GF-D8 (cell line): ENCODE measurements at regions not wholly inside any gene's neighbourhood (a gene's known extent, or its start where the extent isn't known, plus 50 kb on each side); places are given as distances from the start of the nearest gene placed in this dataset.
"Not testable (repeated sequence)": the region's sequence is repeated elsewhere in the genome, so short reads cannot be mapped to it uniquely, and the experiment has no call there.

Experiments
- DNase-seq: peaks from one replicate; lab custom pipeline; 2025; lab: John Stamatoyannopoulos, UW

GRCh38 chr10:28130267-28130666 lies 131.4 kb upstream of the ODAD2 start:
- DNase-seq, result no peak

GRCh38 chr10:28127881-28128280 lies 129.0 kb upstream of the ODAD2 start:
- no peak for DNase-seq

- DNase-seq, result no peak
Measured at GRCh38 chr10:28125701-28126100, 126.8 kb upstream of the ODAD2 start.

DNA sequence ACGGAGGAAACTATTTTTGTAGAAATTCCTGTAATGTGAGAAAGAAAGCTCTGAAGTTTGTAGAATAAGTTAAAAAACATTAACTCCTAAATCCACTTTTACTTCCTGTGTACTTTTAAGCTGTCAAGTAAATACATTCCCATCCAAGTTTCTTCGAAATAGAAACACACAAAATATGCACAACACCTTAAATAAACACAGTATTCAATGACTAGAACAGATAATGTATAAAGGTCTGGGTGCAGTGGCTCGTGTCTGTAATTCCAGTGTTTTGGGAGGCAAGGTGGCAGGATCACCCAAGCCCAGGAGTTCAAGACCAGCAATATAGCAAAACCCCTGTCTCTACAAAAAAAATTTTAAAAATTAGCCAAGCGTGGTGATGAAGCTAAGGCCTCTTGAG lies 121.9 kb upstream of the ODAD2 start:
- DNase-seq, result no peak

GRCh38 chr10:28120043-28120749 lies 121.3 kb upstream of the ODAD2 start:
- no peak for DNase-seq

DNA sequence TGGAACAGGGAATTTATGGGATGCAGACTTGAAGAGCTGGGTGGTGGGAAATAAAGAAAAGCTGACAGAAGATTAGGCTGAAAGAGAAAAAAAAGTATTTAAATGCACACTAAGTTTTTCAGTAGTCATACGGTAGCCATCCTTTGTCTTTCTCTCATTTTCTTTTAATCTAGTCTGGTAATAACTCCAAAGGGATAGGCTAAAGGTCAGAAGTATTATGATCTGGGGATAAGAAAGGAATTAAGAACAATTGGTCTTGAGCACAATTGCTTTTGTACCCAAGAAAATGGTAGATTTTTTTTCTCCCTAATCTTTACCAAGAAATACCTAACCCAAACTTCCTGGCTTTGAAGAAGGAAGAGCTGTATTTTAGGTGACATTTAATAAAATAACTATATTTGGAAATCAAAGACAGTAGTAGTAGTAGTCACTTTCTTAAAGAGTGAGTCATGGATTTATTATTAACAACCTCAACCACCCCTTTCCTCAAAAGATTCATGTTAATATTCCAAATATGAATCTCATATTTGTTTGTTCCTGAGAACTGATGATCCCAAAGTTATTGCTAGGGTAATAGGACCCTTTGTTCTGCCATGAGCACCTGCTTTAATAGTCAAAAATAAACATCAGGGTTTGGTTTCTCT lies 120.2 kb upstream of the ODAD2 start:
- DNase-seq, result no peak

GRCh38 chr10:28113202-28113601 lies 114.3 kb upstream of the ODAD2 start:
- no peak for DNase-seq

- DNase-seq, result no peak
Measured at GRCh38 chr10:28111712-28112111, 112.8 kb upstream of the ODAD2 start.

DNA sequence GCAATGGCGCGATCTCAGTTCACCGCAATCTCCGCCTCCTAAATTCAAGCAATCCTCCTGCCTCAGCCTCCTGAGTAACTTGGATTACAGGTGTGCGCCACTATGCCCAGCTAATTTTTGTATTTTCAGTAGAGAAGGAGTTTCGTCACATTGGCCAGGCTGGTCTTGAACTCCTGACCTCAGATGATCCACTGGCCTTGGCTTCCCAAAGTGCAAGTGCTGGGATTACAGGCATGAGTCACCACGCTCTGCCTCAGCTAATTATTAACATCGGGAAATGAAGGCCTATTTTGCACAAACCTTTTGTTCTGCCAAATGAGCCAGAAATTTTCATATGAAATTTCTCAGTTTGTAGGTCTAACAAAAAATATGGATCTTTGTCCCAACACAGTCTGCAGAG lies 106.7 kb upstream of the ODAD2 start:
- DNase-seq, result no peak

- DNase-seq, result no peak
Measured at GRCh38 chr10:28097633-28098032, 98.8 kb upstream of the ODAD2 start.

DNA sequence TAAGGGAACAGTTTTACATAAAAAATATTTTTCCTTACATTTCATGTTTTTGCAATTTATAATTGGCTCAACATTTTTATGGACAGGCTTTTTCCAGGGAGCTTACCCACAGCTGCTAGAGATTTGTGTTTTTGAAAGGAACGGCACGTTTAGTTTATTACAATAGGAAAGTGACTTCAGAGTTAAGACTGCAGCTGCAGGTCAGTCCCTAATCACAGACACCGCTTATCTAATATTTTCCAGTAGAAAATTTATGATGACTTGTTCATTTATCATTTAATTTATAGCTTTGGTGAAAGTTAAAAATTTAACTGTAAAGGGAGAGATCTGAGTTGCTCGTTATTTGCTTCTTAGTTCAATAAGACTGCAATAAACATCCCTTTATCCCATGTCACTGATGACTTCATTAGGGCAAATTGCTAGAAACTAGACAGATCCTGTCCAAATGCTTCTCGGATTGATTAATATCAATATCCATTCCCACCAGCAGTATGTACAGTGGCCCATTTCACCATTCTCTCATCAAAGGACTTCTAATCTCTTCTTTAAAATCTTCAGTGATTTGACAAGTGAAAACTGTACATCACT lies 97.0 kb upstream of the ODAD2 start:
- no peak for DNase-seq

GRCh38 chr10:28094121-28094520 lies 95.2 kb upstream of the ODAD2 start:
- DNase-seq, result no peak

DNA sequence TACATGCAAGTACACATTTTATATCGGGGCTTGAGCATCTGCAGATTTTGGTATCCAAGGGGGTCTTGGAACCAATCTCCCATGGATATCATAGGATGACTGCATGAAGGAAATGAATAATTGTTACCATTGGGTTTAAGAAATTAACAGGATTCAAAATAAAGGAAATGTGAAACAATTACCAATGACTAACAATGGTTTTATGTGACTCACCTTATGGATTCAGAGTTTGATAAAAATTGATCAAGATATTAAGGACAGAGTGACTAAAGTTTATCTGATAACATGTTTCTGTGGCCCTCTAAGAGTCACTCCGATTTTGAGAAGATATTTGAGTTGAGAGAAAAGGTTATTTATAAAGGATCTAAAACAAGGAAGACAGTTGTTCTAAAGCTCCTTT lies 93.0 kb upstream of the ODAD2 start:
- DNase-seq, result no peak

DNA sequence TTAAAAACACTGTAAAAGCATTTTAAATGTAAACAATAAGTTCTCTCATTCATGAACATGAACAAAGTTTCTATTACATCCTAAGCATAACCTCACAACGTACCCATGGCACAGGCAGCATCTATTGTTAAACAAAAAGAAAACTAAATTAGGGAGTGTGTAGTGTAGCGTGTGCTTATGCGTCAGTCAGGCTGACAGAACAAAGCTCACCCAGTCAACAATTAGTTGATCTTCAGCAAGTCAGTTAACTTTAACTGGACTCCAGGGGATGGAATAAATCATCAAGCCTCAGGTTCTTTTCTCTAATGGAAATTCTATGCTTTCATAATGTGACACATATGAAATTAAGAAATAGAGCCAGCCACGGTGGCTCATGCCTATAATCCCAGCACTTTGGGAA lies 91.6 kb upstream of the ODAD2 start:
- DNase-seq, result no peak

GRCh38 chr10:28089467-28089866 lies 90.6 kb upstream of the ODAD2 start:
- no peak for DNase-seq

DNA sequence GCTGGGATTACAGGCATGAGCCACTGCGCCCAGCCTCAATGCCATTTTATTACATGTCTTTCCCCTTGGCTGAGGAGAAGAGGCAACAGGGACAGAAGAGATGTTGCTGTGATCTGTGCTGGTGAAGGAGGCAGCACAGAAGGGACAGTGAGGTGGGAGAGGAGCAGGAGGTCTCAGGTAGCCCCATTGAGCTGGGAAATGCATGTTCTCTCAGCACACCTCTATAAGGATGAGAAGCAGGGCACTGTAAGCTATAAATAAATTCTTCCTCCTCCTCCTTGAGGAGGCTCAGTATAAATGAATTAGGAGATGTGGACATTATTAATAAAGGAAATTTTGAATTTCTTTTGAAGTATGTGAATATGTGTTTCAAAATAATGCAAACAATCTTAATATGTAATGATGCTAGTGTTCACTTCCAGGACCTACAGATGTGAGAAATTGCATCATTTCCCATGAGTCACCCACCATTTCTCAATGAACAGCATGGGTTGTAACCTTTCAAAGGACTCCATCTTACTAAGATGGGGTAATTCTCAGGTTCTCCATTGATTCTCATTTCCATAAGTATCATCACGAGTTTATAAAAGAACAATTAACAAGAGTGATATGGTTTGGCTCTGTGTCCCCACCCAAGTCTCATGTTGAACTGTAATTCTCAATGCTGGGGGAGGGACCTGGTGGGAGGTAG lies 88.9 kb upstream of the ODAD2 start:
- DNase-seq, result peak; percentile 19

DNA sequence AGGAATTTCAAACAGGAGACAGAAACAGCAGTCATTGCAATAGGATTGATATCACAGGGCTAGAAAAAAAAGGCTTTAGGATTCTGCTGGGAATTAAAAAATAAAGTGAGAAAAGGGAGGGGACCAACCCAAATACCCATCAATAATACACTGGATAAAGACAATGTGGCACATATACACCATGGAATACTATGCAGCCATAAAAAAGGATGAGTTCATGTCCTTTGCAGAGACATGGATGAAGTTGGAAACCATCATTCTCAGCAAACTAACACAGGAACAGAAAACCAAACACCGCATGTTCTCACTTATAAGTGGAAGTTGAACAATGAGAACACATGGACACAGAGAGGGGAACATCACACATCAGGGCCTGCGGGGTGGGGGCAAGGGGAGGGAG lies 86.9 kb upstream of the ODAD2 start:
- not testable (repeated sequence) for DNase-seq

DNA sequence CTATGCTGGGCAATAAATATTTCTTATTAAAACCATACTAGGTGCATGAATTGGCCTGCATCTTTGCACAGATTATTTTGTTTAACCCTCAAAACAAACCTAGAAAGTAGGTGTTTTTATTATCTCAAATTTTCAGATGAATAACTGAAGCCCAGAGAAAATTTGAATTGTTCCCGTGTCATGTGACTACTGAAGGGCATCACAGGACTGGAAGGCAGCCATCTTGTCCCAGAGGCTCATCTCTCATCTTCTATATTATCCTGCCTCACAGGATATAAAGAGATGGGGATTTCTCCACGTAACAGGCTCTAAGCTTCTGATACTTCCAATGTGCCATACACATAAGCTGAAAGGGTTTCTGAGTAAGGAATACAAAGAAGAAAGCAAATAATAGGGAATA lies 84.0 kb upstream of the ODAD2 start:
- no peak for DNase-seq

DNA sequence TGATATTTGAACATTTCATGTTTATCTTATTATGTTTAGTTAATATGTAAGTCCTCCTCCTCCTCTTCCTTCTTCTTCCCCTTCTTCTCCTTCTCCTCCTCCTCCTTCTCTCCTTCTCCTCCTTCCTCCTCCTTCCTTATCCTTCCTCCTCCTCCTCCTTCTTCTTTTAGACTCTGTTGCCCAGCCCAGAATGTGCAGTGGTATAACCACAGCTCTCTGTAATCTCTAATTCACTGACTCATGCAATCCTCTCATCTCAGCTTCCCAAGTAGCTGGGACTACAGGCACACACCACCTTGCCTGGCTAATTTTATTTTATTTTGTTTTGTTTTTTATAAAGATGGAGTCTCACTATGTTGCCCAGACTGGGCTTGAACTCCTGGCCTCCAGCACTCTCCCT lies 83.4 kb upstream of the ODAD2 start:
- no peak for DNase-seq

GRCh38 chr10:28077889-28078288 lies 79.0 kb upstream of the ODAD2 start:
- DNase-seq, result no peak

GRCh38 chr10:28075424-28075823 lies 76.5 kb upstream of the ODAD2 start:
- no peak for DNase-seq

DNA sequence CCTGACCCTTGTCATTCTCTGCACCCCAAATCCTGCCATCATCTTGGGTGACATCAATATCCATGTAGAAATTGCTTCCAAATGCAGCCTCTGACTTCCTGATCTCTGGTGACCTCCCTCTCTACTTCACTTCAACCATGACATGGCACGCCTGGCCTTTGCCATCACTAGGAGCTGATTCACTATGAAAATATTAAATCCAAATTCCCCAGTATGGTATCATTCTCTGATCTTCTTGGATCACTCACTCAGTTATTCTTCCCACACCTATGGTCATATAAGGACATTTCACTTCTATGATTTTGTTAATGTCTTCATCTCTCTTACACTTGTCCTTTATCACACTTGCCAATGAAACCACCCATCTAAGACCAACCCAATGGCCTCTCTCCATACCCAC lies 73.7 kb upstream of the ODAD2 start:
- DNase-seq, result no peak

DNA sequence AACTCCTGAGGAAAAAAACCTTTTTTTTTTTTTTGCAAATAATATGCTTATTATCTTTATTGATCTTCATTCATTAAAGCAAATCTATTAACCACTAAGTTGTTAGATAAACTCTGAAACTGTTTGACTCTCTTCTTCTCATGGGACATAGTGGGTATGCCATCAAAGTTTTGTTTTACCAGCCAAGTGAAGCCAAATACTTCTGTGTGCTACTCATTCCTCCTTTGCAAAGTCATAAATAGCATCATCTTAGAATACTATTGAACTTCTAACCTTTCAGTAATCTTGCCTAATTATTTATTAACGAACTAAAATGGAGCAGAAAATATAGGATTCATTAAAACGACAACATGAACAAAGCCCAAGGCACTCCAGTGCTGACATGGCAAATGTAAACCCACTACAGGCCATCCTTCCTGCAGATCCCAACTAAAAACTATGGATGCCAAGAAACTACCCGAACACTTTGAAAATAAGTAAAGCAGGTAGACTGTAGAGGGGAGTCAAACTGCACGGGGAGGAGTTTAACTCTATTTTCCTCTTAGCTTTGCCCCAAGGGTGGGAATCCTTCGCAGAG lies 61.2 kb upstream of the ODAD2 start:
- DNase-seq, result no peak
